A673 (cell line): ENCODE measurements at regions not wholly inside any gene's neighbourhood (a gene's known extent, or its start where the extent isn't known, plus 50 kb on each side); places are given as distances from the start of the nearest gene placed in this dataset.
A peak's percentile ranks its signal among the peaks of the same experiment; 100 is the strongest.

Source experiments
- BruUV-seq: library from RNA; stranded (reverse); fragments of 400-500 nt; replicated peaks from 2 replicates; lab custom pipeline; 2021; lab: Mats Ljungman, UMichigan
- CTCF ChIA-PET: fragments of 300-600 bp; sonication (Branson Sonifier 250); formaldehyde crosslinking; loops from one replicate; lab custom pipeline; 2022; ENCODE audit warnings: antibody characterized with exemption; lab: Charles Lee
- POLR2A ChIA-PET: fragments of 300-600 bp; sonication (Branson Sonifier 250); formaldehyde crosslinking; loops from one replicate; lab custom pipeline; 2022; ENCODE audit warnings: antibody characterized with exemption; ENCODE audit not compliant: low non-redundant PET; lab: Charles Lee
- DNase-seq: peaks from one replicate; pipeline ENCODE4 v3.0.0-alpha.2; 2015; ENCODE audit warnings: low spot score
- H3K27ac ChIP-seq: fragments of 200-600 bp; sonication (generic); 2 replicates; pipeline ENCODE4 v1.5.1; 2016; ENCODE audit warnings: mixed run types, low read depth, mild to moderate bottlenecking, mixed read lengths, antibody characterized with exemption, low read length; ENCODE audit not compliant: poor library complexity, severe bottlenecking
- H3K27me3 ChIP-seq: fragments of 200-600 bp; sonication (generic); replicated peaks from 2 replicates; pipeline ENCODE4 v1.6.1; 2017; ENCODE audit warnings: mixed run types, low read depth, mild to moderate bottlenecking, mixed read lengths, antibody characterized with exemption, low read length; ENCODE audit not compliant: insufficient read depth, poor library complexity
- H3K36me3 ChIP-seq: fragments of 200-600 bp; sonication (generic); 2 replicates; pipeline ENCODE4 v1.6.1; 2016; ENCODE audit warnings: mixed run types, mild to moderate bottlenecking, mixed read lengths, antibody characterized with exemption, low read length; ENCODE audit not compliant: insufficient read depth, poor library complexity, severe bottlenecking
- H3K4me1 ChIP-seq: fragments of 200-600 bp; sonication (generic); 2 replicates; pipeline ENCODE4 v1.6.1; 2017; ENCODE audit warnings: mixed run types, mild to moderate bottlenecking, mixed read lengths, antibody characterized with exemption, low read length; ENCODE audit not compliant: insufficient read depth, poor library complexity, severe bottlenecking
- H3K4me3 ChIP-seq: fragments of 200-600 bp; sonication (generic); 2 replicates; pipeline ENCODE4 v1.5.1; 2016; ENCODE audit warnings: low read depth, mixed run types, mild to moderate bottlenecking, mixed read lengths, low read length; ENCODE audit not compliant: poor library complexity, severe bottlenecking
- H3K9me3 ChIP-seq: fragments of 200-600 bp; sonication (generic); 2 replicates; pipeline ENCODE4 v1.6.1; 2016; ENCODE audit warnings: mixed run types, low read depth, mild to moderate bottlenecking, mixed read lengths, antibody characterized with exemption, low read length; ENCODE audit not compliant: poor library complexity, severe bottlenecking
- CTCF ChIP-seq: fragments of 300-800, 200-600 bp; sonication (generic); conservative IDR thresholded peaks from 2 replicates; pipeline ENCODE4 v1.5.1; 2017; ENCODE audit warnings: low read depth, mild to moderate bottlenecking, antibody characterized with exemption, low read length, moderate library complexity, mixed read lengths
- EZH2 ChIP-seq: fragments of 200-600 bp; sonication (generic); IDR thresholded peaks from 2 replicates; pipeline ENCODE4 v1.6.1; 2017; ENCODE audit warnings: borderline replicate concordance, low read depth, mild to moderate bottlenecking, mixed read lengths, antibody characterized with exemption, low read length; ENCODE audit not compliant: poor library complexity, severe bottlenecking
- intact Hi-C: fragments of 100-400 bp; cut with micrococcal nuclease; formaldehyde crosslinking; loops from one replicate; pipeline ENCODE4 v1.10.0; 2022; ENCODE audit not compliant: unreplicated experiment

- no peak for DNase-seq
- no TSS peak for BruUV-seq
- TF ChIP-seq EZH2 (no peak), CTCF (no peak)
- H3K9me3 ChIP-seq = no peaks in the 10 kb centered on the region
- H3K27me3 ChIP-seq = peaks cover 5% of the 10 kb centered on the region
- H3K27ac ChIP-seq = no peak overlapping the region
- H3K4me1 ChIP-seq = no peaks in the 10 kb centered on the region
- H3K36me3 ChIP-seq = no peaks in the 10 kb centered on the region
- intact Hi-C loops = no loop called here
- POLR2A ChIA-PET = no interaction called here
- no peak overlapping the region for H3K4me3 ChIP-seq
- CTCF ChIA-PET = no interaction called here
Measured at GRCh38 chr7:41136551-41136950, 566.3 kb downstream of the INHBA start.

- DNase-seq = no peak
- TF ChIP-seq EZH2 = no peak
- TF ChIP-seq CTCF = no peak
- Histone ChIP-seq H3K9me3 (no peaks in the 10 kb centered on the region), H3K4me3 (no peak overlapping the region), H3K36me3 (no peaks in the 10 kb centered on the region), H3K27me3 (peaks cover 5% of the 10 kb centered on the region), H3K27ac (no peak overlapping the region), H3K4me1 (no peaks in the 10 kb centered on the region)
- no TSS peak for BruUV-seq
- POLR2A ChIA-PET = no interaction called here
- intact Hi-C loops = no loop called here
- CTCF ChIA-PET = no interaction called here
Measured at GRCh38 chr7:41135511-41135910, 567.4 kb downstream of the INHBA start.

- Histone ChIP-seq H3K9me3 (no peaks in the 10 kb centered on the region), H3K36me3 (no peaks in the 10 kb centered on the region), H3K4me1 (no peaks in the 10 kb centered on the region), H3K4me3 (no peak overlapping the region), H3K27ac (no peak overlapping the region), H3K27me3 (peaks cover 5% of the 10 kb centered on the region)
- no TSS peak for BruUV-seq
- no peak for TF ChIP-seq CTCF
- TF ChIP-seq EZH2 = no peak
- ChIA-PET CTCF (no interaction called here), POLR2A (no interaction called here)
- intact Hi-C loops = no loop called here
- peak; percentile 58 for DNase-seq
Measured at GRCh38 chr7:41134300-41135255, 568.3 kb downstream of the INHBA start.
